CD4-positive, CD25-positive, alpha-beta regulatory T cell (primary cell): ENCODE measurements at regions not wholly inside any gene's neighbourhood (a gene's known extent, or its start where the extent isn't known, plus 50 kb on each side); places are given as distances from the start of the nearest gene placed in this dataset.

ENCODE experiments used
- ATAC-seq, 2 donors: fragments of 150-1000 bp; cut with Tn5 transposase; one replicate each; pipeline ENCODE4 v1.10.0; 2021; ENCODE audit warnings: low read depth in 2 of 2, moderate number of reproducible peaks in 2 of 2, moderate library complexity in 1 of 2
- DNase-seq, 3 donors: peaks; one replicate each; pipeline versions ENCODE4 v3.0.0 to v3.0.0-alpha.2; 2012 to 2022; ENCODE audit warnings: mixed read lengths in 1 of 3
- H3K27ac ChIP-seq: one replicate; pipeline ENCODE4 v1.7.0; 2013; ENCODE audit warnings: mild to moderate bottlenecking, low read length; ENCODE audit not compliant: insufficient read depth, poor library complexity, severe bottlenecking
- H3K27me3 ChIP-seq: one replicate; pipeline ENCODE4 v1.7.0; 2013; ENCODE audit warnings: low read length; ENCODE audit not compliant: control insufficient read depth, insufficient read depth
- H3K36me3 ChIP-seq: one replicate; pipeline ENCODE4 v1.7.0; 2013; ENCODE audit warnings: mild to moderate bottlenecking, low read length, moderate library complexity; ENCODE audit not compliant: control insufficient read depth, insufficient read depth
- H3K4me1 ChIP-seq: 2 replicates; pipeline ENCODE4 v1.7.0; 2013; ENCODE audit warnings: mild to moderate bottlenecking, low read length; ENCODE audit not compliant: insufficient read depth, control insufficient read depth, poor library complexity, severe bottlenecking
- H3K4me3 ChIP-seq: one replicate; pipeline ENCODE4 v1.7.0; 2013; ENCODE audit warnings: low read depth, mild to moderate bottlenecking, low read length, moderate library complexity
- H3K9me3 ChIP-seq, 2 experiments: 1 replicate in 1 of 2; 2 replicates in 1 of 2; pipeline ENCODE4 v1.7.0; 2013; ENCODE audit warnings: low read length in 2 of 2, mild to moderate bottlenecking in 1 of 2, moderate library complexity in 1 of 2; ENCODE audit not compliant: control insufficient read depth in 2 of 2
- H3K27ac Mint-ChIP-seq, 3 donors: one replicate each; pipeline ENCODE4 v1.8.0; 2020 to 2022; ENCODE audit warnings: mild to moderate bottlenecking in 3 of 3, mixed read lengths in 3 of 3, moderate library complexity in 2 of 3
- H3K27me3 Mint-ChIP-seq: one replicate; pipeline ENCODE4 v1.8.0; 2022; ENCODE audit warnings: mild to moderate bottlenecking, mixed read lengths
- H3K36me3 Mint-ChIP-seq: one replicate; pipeline ENCODE4 v1.8.0; 2020; ENCODE audit warnings: mixed read lengths
- H3K4me1 Mint-ChIP-seq, 4 donors: one replicate each; pipeline ENCODE4 v1.8.0; 2020 to 2022; ENCODE audit warnings: mixed read lengths in 4 of 4, mild to moderate bottlenecking in 1 of 4
- H3K4me3 Mint-ChIP-seq, 4 donors: one replicate each; pipeline ENCODE4 v1.8.0; 2020 to 2022; ENCODE audit warnings: mild to moderate bottlenecking in 4 of 4, mixed read lengths in 4 of 4, moderate library complexity in 3 of 4
- H3K9me3 Mint-ChIP-seq, 7 donors: one replicate each; pipeline ENCODE4 v1.8.0; 2020 to 2022; ENCODE audit warnings: mixed read lengths in 7 of 7, mild to moderate bottlenecking in 3 of 7, moderate library complexity in 2 of 7

DNA sequence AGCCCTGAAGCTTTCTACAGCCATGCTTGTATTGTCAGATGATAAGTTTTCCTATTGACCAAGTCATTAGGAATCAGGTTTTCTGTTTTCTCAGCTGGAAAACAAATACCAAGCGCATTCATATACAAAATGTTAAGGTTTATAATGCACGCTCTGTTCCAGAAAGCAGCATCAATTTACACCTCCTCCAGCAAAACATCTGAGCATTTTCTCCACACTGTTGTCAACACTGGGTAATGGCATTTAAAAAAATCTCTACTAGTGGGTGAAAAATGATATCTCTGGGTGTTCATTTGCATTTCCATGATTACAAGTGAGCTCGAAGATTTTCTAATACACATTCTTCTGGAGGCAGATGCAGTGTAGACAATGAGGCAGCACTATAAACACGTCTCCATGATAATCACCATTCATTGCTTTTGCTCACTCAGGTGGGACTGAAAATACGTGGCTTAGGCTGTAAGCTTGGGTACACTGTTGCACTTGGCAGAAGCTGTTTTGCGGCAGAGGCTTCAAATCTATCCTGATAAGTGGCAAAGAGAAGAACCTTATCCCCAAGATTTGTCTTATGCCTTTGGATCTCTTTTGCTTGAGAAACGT lies 114.8 kb upstream of the PLPP4 start:
- H3K4me3 Mint-ChIP-seq: no peak overlapping the region
- no peak overlapping the region for H3K27ac Mint-ChIP-seq
- H3K27me3 ChIP-seq: peaks cover 7% of the 10 kb centered on the region
- no peaks in the 10 kb centered on the region for H3K4me1 Mint-ChIP-seq
- DNase-seq: no peak
- H3K4me1 ChIP-seq: no peaks in the 10 kb centered on the region
- no peaks in the 10 kb centered on the region for H3K9me3 Mint-ChIP-seq
- no peak overlapping the region for H3K4me3 ChIP-seq
- H3K36me3 Mint-ChIP-seq: no peaks in the 10 kb centered on the region
- no peak overlapping the region for H3K27ac ChIP-seq
- H3K27me3 Mint-ChIP-seq: peaks cover 13% of the 10 kb centered on the region
- H3K9me3 ChIP-seq: no peaks in the 10 kb centered on the region
- no peak for ATAC-seq
- H3K36me3 ChIP-seq: no peaks in the 10 kb centered on the region

DNA sequence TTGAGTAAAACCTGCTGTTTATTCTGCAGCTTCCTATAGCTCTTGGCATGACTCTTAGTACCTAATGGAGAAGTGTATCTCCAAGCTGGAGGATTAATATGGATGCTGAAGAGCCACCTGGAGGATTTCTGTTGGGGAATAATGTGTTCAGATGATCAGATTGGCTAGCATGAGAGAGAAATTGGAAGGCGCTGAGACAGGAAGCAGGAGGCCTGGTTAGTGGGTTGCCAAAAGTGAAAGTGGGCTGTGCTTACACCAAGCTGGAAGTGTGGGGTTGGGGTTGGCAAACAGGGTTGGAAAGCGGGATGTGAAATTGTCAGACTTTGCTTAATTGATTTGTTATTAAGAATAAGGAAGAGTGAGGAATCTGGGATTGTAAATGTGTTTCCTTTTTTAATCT lies 111.8 kb upstream of the PLPP4 start:
- H3K36me3 Mint-ChIP-seq: no peaks in the 10 kb centered on the region
- Histone ChIP-seq H3K36me3 (no peaks in the 10 kb centered on the region), H3K4me3 (no peak overlapping the region), H3K27ac (no peak overlapping the region), H3K9me3 (no peaks in the 10 kb centered on the region), H3K4me1 (no peaks in the 10 kb centered on the region), H3K27me3 (peaks cover 7% of the 10 kb centered on the region)
- ATAC-seq (no peak), DNase-seq (no peak)
- H3K27ac Mint-ChIP-seq: no peak overlapping the region
- H3K4me1 Mint-ChIP-seq: no peaks in the 10 kb centered on the region
- H3K4me3 Mint-ChIP-seq: no peak overlapping the region
- peaks cover 13% of the 10 kb centered on the region for H3K27me3 Mint-ChIP-seq
- H3K9me3 Mint-ChIP-seq: no peaks in the 10 kb centered on the region

DNA sequence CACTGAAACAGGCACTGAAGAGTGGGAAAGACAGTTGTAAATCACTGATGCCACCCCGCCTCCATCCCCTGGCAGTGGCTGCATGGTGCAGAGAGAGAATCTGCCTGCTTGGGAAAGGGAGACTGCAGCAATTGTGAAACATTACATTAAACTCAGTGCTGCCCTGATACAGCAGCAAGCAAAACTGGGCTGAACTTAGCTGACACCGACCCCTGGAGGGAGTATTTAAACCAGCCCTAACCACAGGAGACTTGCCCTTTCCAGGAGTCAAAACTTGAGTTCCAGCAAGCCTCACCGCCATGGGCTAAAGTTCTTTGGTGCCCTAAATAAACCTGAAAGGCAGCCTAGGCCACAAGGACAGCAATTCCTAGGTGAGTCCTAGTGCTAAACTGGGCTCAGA lies 109.4 kb upstream of the PLPP4 start:
- Histone ChIP-seq H3K27me3 (peaks cover 5% of the 10 kb centered on the region), H3K36me3 (no peaks in the 10 kb centered on the region), H3K27ac (no peak overlapping the region), H3K4me1 (no peaks in the 10 kb centered on the region), H3K4me3 (no peak overlapping the region), H3K9me3 (peaks cover 0 to 3% of the 10 kb centered on the region in 2 experiments)
- Mint-ChIP-seq H3K27me3 (peaks cover 13% of the 10 kb centered on the region), H3K4me1 (no peaks in the 10 kb centered on the region), H3K27ac (no peak overlapping the region), H3K4me3 (no peak overlapping the region), H3K36me3 (no peaks in the 10 kb centered on the region), H3K9me3 (no peaks in the 10 kb centered on the region)
- ATAC-seq (no peak), DNase-seq (no peak)

DNA sequence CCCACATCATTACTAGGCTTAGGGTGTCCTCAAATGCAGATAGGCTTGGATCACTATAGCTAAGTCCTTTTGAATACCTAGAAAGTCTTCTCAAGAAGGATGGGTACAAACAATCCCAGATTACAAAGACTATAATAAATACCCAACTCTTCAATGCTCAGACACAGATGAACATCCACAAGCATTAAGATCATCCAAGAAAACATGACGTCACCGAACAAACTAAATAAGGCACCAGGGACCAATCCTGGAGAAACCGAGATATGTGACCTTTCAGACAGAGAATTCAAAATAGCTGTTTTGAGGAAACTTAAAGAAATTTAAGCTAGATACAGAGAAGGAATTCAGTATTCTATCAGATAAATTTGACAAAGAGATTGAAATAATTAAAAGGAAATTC lies 108.0 kb upstream of the PLPP4 start:
- ATAC-seq (no peak), DNase-seq (no peak)
- no peaks in the 10 kb centered on the region for H3K36me3 ChIP-seq
- H3K27me3 ChIP-seq: peaks cover 4% of the 10 kb centered on the region
- H3K4me1 Mint-ChIP-seq: no peaks in the 10 kb centered on the region
- peaks cover 0 to 3% of the 10 kb centered on the region in 2 experiments for H3K9me3 ChIP-seq
- H3K27me3 Mint-ChIP-seq: peaks cover 14% of the 10 kb centered on the region
- no peaks in the 10 kb centered on the region for H3K36me3 Mint-ChIP-seq
- H3K4me1 ChIP-seq: no peaks in the 10 kb centered on the region
- no peak overlapping the region for H3K27ac ChIP-seq
- no peak overlapping the region for H3K4me3 ChIP-seq
- no peak overlapping the region for H3K27ac Mint-ChIP-seq
- H3K9me3 Mint-ChIP-seq: peaks cover 0 to 1% (median 0%) of the 10 kb centered on the region in 7 donors
- no peak overlapping the region for H3K4me3 Mint-ChIP-seq

DNA sequence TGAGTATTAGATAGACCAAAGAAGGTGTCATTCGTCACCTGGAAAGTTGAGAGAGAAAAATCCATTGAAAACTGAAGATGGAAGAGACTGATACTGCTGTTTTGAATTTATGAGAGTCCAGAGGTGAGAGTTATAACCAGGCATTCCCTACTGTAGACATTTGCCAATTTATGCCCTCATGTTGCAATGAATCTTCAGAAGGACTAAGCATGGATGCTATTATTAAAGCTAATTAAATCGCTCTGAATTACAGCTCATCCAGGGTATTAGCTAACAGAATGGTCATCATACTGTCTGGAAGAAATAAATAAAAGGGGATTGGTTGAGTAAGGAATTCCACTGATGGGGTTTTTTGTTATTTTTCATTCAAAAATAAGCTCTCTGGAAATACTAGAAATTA lies 101.6 kb upstream of the PLPP4 start:
- Mint-ChIP-seq H3K36me3 (no peaks in the 10 kb centered on the region), H3K9me3 (peaks cover 0 to 1% (median 0%) of the 10 kb centered on the region in 7 donors), H3K27me3 (peaks cover 5% of the 10 kb centered on the region), H3K4me1 (no peaks in the 10 kb centered on the region), H3K4me3 (no peak overlapping the region), H3K27ac (no peak overlapping the region)
- H3K4me1 ChIP-seq: no peaks in the 10 kb centered on the region
- H3K9me3 ChIP-seq: peaks cover 0 to 2% of the 10 kb centered on the region in 2 experiments
- ATAC-seq: no peak
- DNase-seq: no peak
- H3K27ac ChIP-seq: no peak overlapping the region
- no peaks in the 10 kb centered on the region for H3K27me3 ChIP-seq
- H3K36me3 ChIP-seq: no peaks in the 10 kb centered on the region
- H3K4me3 ChIP-seq: no peak overlapping the region

DNA sequence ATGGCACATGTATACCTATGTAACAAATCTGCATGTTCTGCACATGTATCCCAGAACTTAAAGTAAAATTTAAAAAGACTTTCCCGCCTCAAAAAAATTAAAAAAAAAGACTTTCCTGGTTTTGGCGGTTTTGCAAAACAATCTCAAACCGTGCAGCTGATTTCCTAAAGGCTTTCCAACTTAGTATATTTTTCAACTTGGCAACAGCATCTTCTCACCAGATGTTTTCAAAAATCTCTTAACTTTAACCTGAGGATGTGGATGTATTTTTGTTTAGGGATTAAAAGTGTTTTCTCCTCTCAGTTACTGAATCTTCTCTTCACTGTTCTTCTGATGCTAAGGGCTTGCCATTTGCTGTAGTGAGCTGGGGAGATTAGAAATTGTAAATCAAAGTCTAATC lies 96.5 kb upstream of the PLPP4 start:
- no peaks in the 10 kb centered on the region for H3K4me1 Mint-ChIP-seq
- no peak overlapping the region for H3K4me3 ChIP-seq
- H3K9me3 Mint-ChIP-seq: peaks cover 0 to 4% (median 1%) of the 10 kb centered on the region in 7 donors
- no peak overlapping the region for H3K27ac Mint-ChIP-seq
- H3K9me3 ChIP-seq: no peaks in the 10 kb centered on the region
- H3K27me3 ChIP-seq: no peaks in the 10 kb centered on the region
- DNase-seq (no peak), ATAC-seq (no peak)
- no peaks in the 10 kb centered on the region for H3K36me3 ChIP-seq
- H3K4me3 Mint-ChIP-seq: no peak overlapping the region
- no peaks in the 10 kb centered on the region for H3K27me3 Mint-ChIP-seq
- H3K36me3 Mint-ChIP-seq: no peaks in the 10 kb centered on the region
- H3K4me1 ChIP-seq: no peaks in the 10 kb centered on the region
- no peak overlapping the region for H3K27ac ChIP-seq

DNA sequence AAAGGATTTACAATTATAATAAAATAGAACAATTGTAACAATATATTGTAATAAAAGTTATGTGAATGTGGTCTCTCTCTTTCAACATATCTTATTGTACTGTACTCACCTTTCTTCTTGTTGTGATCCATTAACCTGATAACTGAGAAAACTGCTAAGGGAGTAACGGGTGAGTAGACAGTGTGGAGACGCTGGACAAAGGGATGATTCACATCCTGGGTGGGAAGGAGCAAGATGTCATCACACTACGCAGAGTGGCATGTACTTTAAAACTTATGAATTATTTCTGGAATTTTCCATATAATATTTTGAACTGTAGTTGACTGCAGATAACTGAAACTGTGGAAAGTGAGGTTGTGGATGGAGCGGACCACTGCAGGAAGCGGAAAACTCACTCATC lies 91.2 kb upstream of the PLPP4 start:
- no peak overlapping the region for H3K4me3 Mint-ChIP-seq
- Histone ChIP-seq H3K36me3 (no peaks in the 10 kb centered on the region), H3K4me1 (no peaks in the 10 kb centered on the region), H3K4me3 (no peak overlapping the region), H3K27ac (no peak overlapping the region), H3K9me3 (no peaks in the 10 kb centered on the region), H3K27me3 (no peaks in the 10 kb centered on the region)
- peaks cover 0 to 3% (median 0%) of the 10 kb centered on the region in 7 donors for H3K9me3 Mint-ChIP-seq
- H3K27me3 Mint-ChIP-seq: no peaks in the 10 kb centered on the region
- no peaks in the 10 kb centered on the region for H3K36me3 Mint-ChIP-seq
- DNase-seq (no peak), ATAC-seq (no peak)
- no peaks in the 10 kb centered on the region for H3K4me1 Mint-ChIP-seq
- H3K27ac Mint-ChIP-seq: no peak overlapping the region

DNA sequence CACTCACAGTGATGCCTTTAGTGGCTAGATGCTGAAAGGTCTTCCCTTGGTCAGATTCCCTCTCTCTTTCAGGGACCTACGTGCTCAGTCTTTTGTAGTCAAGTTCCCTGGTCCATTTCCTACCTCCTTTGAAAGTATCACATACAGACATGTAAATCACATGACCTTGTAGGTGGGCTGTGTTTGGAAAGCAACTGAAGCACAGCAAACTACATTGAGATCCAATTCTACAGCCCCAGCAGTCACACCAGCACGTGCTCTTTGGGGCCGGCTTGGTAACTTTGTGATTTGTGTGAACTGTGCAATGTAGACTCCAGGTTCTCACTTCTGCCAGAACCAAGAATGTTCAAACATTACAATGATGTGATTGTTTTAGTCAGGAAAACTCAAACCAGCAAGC lies 89.7 kb upstream of the PLPP4 start:
- H3K9me3 ChIP-seq: no peaks in the 10 kb centered on the region
- Mint-ChIP-seq H3K4me1 (no peaks in the 10 kb centered on the region), H3K27ac (no peak overlapping the region), H3K4me3 (no peak overlapping the region), H3K36me3 (no peaks in the 10 kb centered on the region), H3K27me3 (no peaks in the 10 kb centered on the region), H3K9me3 (peaks cover 0 to 6% (median 0%) of the 10 kb centered on the region in 7 donors)
- H3K27me3 ChIP-seq: no peaks in the 10 kb centered on the region
- no peak overlapping the region for H3K4me3 ChIP-seq
- no peaks in the 10 kb centered on the region for H3K4me1 ChIP-seq
- no peak overlapping the region for H3K27ac ChIP-seq
- no peak for ATAC-seq
- DNase-seq: no peak
- no peaks in the 10 kb centered on the region for H3K36me3 ChIP-seq
